ENCODE measurements at regions not wholly inside any gene's neighbourhood (a gene's known extent, or its start where the extent isn't known, plus 50 kb on each side); places are given as distances from the start of the nearest gene placed in this dataset.

DNA sequence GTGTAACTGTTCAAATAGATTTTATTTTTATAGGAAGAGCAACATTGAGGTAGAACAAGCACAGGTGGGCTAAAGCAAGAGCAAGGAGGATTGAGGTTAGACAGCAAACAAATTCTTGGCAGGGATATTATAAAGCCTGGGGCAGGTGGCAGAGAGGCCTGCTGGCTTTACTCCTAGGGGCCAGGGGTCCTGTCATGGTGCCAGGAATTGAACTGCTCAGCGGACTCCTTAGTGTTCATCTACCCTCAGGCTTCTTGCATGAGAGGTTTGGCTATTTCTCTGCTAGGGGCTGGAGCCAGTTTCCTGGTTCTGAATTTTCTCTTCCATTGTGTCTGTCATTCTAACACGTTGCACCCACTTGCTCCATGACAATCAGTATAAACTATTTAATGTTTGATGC is 217.2 kb upstream of the NCAM1 start:
- TF ChIP-seq, protein P1, sequence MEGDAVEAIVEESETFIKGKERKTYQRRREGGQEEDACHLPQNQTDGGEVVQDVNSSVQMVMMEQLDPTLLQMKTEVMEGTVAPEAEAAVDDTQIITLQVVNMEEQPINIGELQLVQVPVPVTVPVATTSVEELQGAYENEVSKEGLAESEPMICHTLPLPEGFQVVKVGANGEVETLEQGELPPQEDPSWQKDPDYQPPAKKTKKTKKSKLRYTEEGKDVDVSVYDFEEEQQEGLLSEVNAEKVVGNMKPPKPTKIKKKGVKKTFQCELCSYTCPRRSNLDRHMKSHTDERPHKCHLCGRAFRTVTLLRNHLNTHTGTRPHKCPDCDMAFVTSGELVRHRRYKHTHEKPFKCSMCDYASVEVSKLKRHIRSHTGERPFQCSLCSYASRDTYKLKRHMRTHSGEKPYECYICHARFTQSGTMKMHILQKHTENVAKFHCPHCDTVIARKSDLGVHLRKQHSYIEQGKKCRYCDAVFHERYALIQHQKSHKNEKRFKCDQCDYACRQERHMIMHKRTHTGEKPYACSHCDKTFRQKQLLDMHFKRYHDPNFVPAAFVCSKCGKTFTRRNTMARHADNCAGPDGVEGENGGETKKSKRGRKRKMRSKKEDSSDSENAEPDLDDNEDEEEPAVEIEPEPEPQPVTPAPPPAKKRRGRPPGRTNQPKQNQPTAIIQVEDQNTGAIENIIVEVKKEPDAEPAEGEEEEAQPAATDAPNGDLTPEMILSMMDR (IDR thresholded peaks at IDR 0.05; ENCODE audit: low read depth, low read length) = no peak
- no peak for TF ChIP-seq EZH2phosphoT487 (IDR thresholded peaks at IDR 0.05; ENCODE audit: low read depth)

All from OCI-LY3 (cell line).